ENCODE measurements at regions not wholly inside any gene's neighbourhood (a gene's known extent, or its start where the extent isn't known, plus 50 kb on each side); places are given as distances from the start of the nearest gene placed in this dataset.

DNA sequence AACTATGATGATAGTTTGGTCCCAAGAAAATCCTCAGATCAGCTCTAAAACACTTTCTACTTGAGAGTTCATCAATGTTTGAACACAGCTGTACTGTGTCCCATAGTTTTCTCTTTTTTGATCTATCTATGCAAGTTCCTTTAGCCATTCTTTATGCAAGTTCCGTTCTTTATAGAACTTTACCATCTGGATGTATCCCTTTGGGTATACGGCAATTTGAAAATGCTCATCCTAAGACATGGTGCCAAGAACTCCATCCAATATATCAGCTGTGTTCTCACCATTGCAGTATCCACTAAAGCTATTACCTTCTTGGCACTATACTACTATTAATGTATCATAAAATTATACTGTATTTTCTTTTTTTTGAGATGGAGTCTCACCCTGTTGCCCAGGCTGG, 276.9 kb downstream of the NOVA1 start:
- no peak for TF ChIP-seq POLR2A (IDR thresholded peaks at IDR 0.05)
- TF ChIP-seq, protein P1, sequence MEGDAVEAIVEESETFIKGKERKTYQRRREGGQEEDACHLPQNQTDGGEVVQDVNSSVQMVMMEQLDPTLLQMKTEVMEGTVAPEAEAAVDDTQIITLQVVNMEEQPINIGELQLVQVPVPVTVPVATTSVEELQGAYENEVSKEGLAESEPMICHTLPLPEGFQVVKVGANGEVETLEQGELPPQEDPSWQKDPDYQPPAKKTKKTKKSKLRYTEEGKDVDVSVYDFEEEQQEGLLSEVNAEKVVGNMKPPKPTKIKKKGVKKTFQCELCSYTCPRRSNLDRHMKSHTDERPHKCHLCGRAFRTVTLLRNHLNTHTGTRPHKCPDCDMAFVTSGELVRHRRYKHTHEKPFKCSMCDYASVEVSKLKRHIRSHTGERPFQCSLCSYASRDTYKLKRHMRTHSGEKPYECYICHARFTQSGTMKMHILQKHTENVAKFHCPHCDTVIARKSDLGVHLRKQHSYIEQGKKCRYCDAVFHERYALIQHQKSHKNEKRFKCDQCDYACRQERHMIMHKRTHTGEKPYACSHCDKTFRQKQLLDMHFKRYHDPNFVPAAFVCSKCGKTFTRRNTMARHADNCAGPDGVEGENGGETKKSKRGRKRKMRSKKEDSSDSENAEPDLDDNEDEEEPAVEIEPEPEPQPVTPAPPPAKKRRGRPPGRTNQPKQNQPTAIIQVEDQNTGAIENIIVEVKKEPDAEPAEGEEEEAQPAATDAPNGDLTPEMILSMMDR (IDR thresholded peaks at IDR 0.05) = no peak

DNA sequence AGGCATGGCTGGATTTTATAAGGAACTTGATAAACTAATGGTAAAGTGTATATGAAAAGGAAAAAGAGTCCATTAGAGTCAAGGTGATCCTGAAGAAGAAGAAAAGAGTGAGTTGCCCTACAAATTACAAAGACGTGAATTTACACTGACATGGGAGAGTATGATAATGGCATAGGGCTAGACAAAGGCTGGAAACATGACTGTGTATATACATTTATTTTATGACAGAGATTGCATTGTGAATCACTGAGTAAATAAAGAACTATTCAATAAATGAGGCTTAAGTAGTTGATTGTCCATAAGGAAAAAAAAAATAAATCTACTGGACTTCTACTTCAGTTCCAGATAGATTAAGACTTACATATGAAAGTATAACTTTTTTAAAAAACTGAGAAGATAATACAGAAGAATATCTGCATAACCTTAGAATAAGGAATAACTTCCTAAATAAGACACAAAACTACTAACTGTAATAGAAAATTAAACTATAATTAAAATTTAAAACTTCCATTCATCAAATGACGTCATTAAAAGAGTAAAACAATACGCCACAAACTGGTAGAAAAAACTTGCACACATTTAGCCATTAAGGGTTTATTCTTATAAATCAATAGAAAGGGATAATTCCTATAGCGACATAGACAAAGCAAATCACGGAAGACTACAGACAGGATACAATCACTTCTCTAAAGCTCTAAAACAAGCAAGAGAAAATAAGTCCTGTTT, 278.5 kb downstream of the NOVA1 start:
- WGBS, 2 donors = 85 to 94% methylated on average over 5 of the region's 5 CpGs
- intact Hi-C loops (cut with DNase I) = no loop called here
- no peak for DNase-seq
- Histone ChIP-seq H3K27ac (no peak overlapping the region), H3K4me3 (replicated peaks in 1 of 3) (no peak overlapping the region), H3K36me3 (no peaks in the 10 kb centered on the region), H3K9me3 (no peaks in the 10 kb centered on the region), H3K27me3 (no peaks in the 10 kb centered on the region), H3K4me1 (no peaks in the 10 kb centered on the region)
- TF ChIP-seq, protein P1 (IDR thresholded peaks at IDR 0.05) = no peak
- TF ChIP-seq POLR2A (IDR thresholded peaks at IDR 0.05) = no peak

More for the DNA sequence above, 276.9 kb downstream of the NOVA1 start:
- WGBS, 2 donors = 93 to 96% methylated on average over 2 of the region's 2 CpGs
- no peaks in the 10 kb centered on the region for H3K4me1 ChIP-seq
- DNase-seq = no peak
- intact Hi-C loops (cut with DNase I) = no loop called here
- H3K4me3 ChIP-seq (replicated peaks in 1 of 3) = no peak overlapping the region
- no peaks in the 10 kb centered on the region for H3K27me3 ChIP-seq
- no peak overlapping the region for H3K27ac ChIP-seq
- no peaks in the 10 kb centered on the region for H3K36me3 ChIP-seq
- no peaks in the 10 kb centered on the region for H3K9me3 ChIP-seq

GRCh38 chr14:26304056-26304455, 293.8 kb downstream of the NOVA1 start:
- intact Hi-C loops (cut with DNase I) = no loop called here
- no peaks in the 10 kb centered on the region for H3K27me3 ChIP-seq
- H3K27ac ChIP-seq = no peak overlapping the region

DNA sequence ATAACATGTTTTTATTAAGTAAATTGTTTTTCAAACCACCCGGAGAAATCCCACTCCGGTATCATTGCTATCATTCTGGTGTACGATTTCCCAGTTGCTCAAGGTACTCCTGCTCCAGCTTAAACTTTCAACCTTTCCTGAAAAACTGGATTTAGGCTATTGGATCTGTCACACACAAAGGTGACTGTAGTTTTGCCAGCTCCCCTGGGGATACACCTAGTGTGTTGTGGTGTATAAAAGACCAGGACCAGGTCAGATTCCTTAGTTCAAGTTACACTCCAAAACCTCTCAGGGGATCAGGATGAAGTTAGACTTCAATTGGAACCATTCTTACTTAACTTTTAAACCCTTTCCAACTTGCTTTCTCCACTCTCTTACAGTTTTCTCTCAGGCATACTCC, 303.9 kb downstream of the NOVA1 start:
- Histone ChIP-seq H3K4me3 (replicated peaks in 1 of 3) (no peak overlapping the region), H3K27ac (no peak overlapping the region), H3K4me1 (no peaks in the 10 kb centered on the region), H3K9me3 (no peaks in the 10 kb centered on the region), H3K36me3 (no peaks in the 10 kb centered on the region), H3K27me3 (no peaks in the 10 kb centered on the region)
- 89 to 90% methylated on average over 3 of the region's 3 CpGs for WGBS, 2 donors
- TF ChIP-seq, protein P1 (IDR thresholded peaks at IDR 0.05) = no peak
- no peak for TF ChIP-seq POLR2A (IDR thresholded peaks at IDR 0.05)
- DNase-seq = no peak
- intact Hi-C loops (cut with DNase I) = no loop called here

More at GRCh38 chr14:26304056-26304455, 293.8 kb downstream of the NOVA1 start:
- TF ChIP-seq POLR2A (IDR thresholded peaks at IDR 0.05) = no peak
- TF ChIP-seq, protein P1 (IDR thresholded peaks at IDR 0.05) = no peak
- no peaks in the 10 kb centered on the region for H3K9me3 ChIP-seq
- H3K4me3 ChIP-seq (replicated peaks in 1 of 3) = no peak overlapping the region
- no peaks in the 10 kb centered on the region for H3K4me1 ChIP-seq
- H3K36me3 ChIP-seq = no peaks in the 10 kb centered on the region
- no peak for DNase-seq

- intact Hi-C loops (cut with DNase I) = no loop called here
- WGBS, 2 donors = 45 to 55% methylated on average over 4 of the region's 4 CpGs
These were observed 307.8 kb downstream of the NOVA1 start for GRCh38 chr14:26289891-26290486.

More at GRCh38 chr14:26289891-26290486, 307.8 kb downstream of the NOVA1 start:
- H3K4me3 ChIP-seq (replicated peaks in 1 of 3) = no peak overlapping the region
- DNase-seq = no peak
- no peak overlapping the region for H3K27ac ChIP-seq
- H3K9me3 ChIP-seq = no peaks in the 10 kb centered on the region
- H3K4me1 ChIP-seq = no peaks in the 10 kb centered on the region
- H3K27me3 ChIP-seq = no peaks in the 10 kb centered on the region
- TF ChIP-seq, protein P1 (IDR thresholded peaks at IDR 0.05) = no peak
- TF ChIP-seq POLR2A (IDR thresholded peaks at IDR 0.05) = no peak
- H3K36me3 ChIP-seq = no peaks in the 10 kb centered on the region
